ENCODE measurements at regions not wholly inside any gene's neighbourhood (a gene's known extent, or its start where the extent isn't known, plus 50 kb on each side); places are given as distances from the start of the nearest gene placed in this dataset.

DNA sequence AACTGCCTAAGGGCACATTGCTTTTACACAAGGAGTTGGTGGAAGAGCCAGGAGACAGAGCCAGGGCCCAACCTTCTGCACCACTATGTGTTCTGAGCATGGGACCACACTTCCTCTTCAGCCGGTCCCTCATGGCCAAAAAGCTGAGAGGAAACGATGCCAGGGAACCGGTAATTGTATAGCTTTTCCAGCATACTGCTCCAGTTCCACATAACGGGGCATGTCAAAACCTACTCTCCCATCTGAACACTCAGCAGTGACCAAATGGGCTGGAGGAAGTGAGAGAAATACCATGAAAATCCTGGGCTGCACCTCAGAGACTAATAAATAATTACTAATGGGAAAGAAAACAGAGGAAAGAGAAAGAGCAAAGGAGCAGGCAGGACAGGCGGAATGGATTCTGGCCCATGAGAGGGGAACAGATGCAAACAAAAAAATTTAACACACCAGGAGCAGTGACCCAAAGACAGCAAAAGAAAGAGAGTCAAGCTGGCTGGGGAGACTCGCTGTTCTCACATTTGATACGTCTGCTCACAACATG lies 52.0 kb upstream of the BMP2 start:
- H3K4me3 ChIP-seq (ENCODE audit: insufficient read depth, low read length, poor library complexity, severe bottlenecking): no peak overlapping the region
- no peaks in the 10 kb centered on the region for H4K20me1 ChIP-seq (ENCODE audit: low read depth, low read length)
- H3K9me2 ChIP-seq (replicated peaks; ENCODE audit: insufficient read depth, low read length): no peaks in the 10 kb centered on the region
- H2AFZ ChIP-seq (ENCODE audit: low read depth, low read length, severe bottlenecking): no peak overlapping the region
- no peaks in the 10 kb centered on the region for H3K79me2 ChIP-seq (ENCODE audit: insufficient read depth, low read length)
- no peaks in the 10 kb centered on the region for H3K27me3 ChIP-seq (ENCODE audit: low read length)
- no peaks in the 10 kb centered on the region for H3K9me3 ChIP-seq (ENCODE audit: insufficient read depth, low read length)
- H3K9ac ChIP-seq (ENCODE audit: low read length): no peak overlapping the region
- no peaks in the 10 kb centered on the region for H3F3A ChIP-seq (ENCODE audit: insufficient read depth)
- H3K36me3 ChIP-seq (ENCODE audit: low read length): no peaks in the 10 kb centered on the region
- TF ChIP-seq EZH2phosphoT487 (conservative IDR thresholded peaks at IDR 0.05; ENCODE audit: low read length): no peak
- TF ChIP-seq, protein P1, sequence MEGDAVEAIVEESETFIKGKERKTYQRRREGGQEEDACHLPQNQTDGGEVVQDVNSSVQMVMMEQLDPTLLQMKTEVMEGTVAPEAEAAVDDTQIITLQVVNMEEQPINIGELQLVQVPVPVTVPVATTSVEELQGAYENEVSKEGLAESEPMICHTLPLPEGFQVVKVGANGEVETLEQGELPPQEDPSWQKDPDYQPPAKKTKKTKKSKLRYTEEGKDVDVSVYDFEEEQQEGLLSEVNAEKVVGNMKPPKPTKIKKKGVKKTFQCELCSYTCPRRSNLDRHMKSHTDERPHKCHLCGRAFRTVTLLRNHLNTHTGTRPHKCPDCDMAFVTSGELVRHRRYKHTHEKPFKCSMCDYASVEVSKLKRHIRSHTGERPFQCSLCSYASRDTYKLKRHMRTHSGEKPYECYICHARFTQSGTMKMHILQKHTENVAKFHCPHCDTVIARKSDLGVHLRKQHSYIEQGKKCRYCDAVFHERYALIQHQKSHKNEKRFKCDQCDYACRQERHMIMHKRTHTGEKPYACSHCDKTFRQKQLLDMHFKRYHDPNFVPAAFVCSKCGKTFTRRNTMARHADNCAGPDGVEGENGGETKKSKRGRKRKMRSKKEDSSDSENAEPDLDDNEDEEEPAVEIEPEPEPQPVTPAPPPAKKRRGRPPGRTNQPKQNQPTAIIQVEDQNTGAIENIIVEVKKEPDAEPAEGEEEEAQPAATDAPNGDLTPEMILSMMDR (IDR thresholded peaks at IDR 0.05; ENCODE audit: insufficient read depth, low read length, poor library complexity, severe bottlenecking): no peak
- no peak overlapping the region for H3K27ac ChIP-seq (ENCODE audit: low read depth, low read length)
- H3K4me2 ChIP-seq (ENCODE audit: low read depth, low read length, poor library complexity, severe bottlenecking): no peak overlapping the region

DNA sequence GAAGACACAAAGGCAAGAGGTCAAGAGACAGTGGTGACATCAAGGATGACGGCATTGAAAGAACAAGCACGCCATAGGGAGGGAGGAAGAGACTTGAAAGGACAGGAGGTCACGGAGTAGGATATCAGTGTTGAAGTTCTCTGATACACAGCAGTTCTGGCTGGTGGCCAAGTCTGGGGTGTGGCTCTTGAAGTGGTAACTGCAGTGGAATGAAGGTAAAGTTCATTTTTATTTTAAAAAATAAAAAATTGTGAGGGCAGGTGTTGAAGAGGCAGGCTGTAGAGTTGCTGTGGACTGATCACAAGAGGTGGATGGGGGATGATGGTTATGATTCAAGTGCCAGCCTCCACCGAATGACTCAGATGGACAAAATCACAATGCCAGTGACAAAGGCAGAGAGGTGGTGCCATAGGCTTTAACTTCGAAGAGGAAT lies 53.2 kb upstream of the BMP2 start:
- H3K79me2 ChIP-seq (ENCODE audit: insufficient read depth, low read length): no peaks in the 10 kb centered on the region
- no peak overlapping the region for H3K9ac ChIP-seq (ENCODE audit: low read length)
- no peaks in the 10 kb centered on the region for H3K9me3 ChIP-seq (ENCODE audit: insufficient read depth, low read length)
- H3K9me2 ChIP-seq (replicated peaks; ENCODE audit: insufficient read depth, low read length): no peaks in the 10 kb centered on the region
- no peaks in the 10 kb centered on the region for H3F3A ChIP-seq (ENCODE audit: insufficient read depth)
- no peaks in the 10 kb centered on the region for H3K36me3 ChIP-seq (ENCODE audit: low read length)
- H4K20me1 ChIP-seq (ENCODE audit: low read depth, low read length): no peaks in the 10 kb centered on the region
- H3K4me3 ChIP-seq (ENCODE audit: insufficient read depth, low read length, poor library complexity, severe bottlenecking): no peak overlapping the region
- TF ChIP-seq EZH2phosphoT487 (conservative IDR thresholded peaks at IDR 0.05; ENCODE audit: low read length): no peak
- TF ChIP-seq, protein P1 (IDR thresholded peaks at IDR 0.05; ENCODE audit: insufficient read depth, low read length, poor library complexity, severe bottlenecking): no peak
- H3K27ac ChIP-seq (ENCODE audit: low read depth, low read length): no peak overlapping the region
- no peak overlapping the region for H3K4me2 ChIP-seq (ENCODE audit: low read depth, low read length, poor library complexity, severe bottlenecking)
- H3K27me3 ChIP-seq (ENCODE audit: low read length): no peaks in the 10 kb centered on the region
- no peak overlapping the region for H2AFZ ChIP-seq (ENCODE audit: low read depth, low read length, severe bottlenecking)

DNA sequence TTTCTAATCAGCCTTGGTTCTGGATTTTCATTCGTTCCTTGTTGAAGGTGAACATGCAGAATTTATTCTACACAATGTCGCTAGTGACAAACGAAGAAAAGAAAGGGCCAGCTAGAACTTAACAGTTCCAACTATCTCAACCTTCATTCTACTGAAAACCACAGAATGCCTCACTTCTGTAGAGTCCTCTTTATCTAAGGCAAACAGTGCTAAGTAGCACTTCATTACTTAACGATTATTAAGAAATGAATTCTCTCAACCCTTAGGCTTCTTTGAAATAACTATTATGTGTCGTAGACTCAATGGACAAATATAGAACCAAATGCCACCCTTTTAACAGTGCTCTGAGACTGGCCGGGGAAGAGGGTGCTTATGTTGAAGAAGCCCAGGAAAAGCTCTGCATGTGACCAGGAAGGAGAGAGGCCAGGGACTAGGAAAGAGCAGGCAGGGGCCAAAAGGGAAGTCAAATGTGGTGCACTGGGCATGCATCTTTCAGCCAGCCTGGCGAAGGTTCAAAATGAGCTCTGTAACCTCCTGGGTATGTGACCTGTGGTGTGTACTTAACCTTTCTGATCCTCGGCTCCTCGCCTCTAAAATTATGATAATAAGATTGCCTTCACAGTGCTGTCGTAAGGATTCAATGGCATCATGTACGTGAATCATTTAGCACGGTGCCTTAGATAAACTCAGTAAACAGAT lies 55.4 kb upstream of the BMP2 start:
- Histone ChIP-seq H2AFZ (ENCODE audit: low read depth, low read length, severe bottlenecking) (no peak overlapping the region), H3K79me2 (ENCODE audit: insufficient read depth, low read length) (no peaks in the 10 kb centered on the region), H3K4me2 (ENCODE audit: low read depth, low read length, poor library complexity, severe bottlenecking) (no peak overlapping the region)

More for the DNA sequence above, 55.4 kb upstream of the BMP2 start:
- H3K27ac ChIP-seq (ENCODE audit: low read depth, low read length): no peak overlapping the region
- H3K27me3 ChIP-seq (ENCODE audit: low read length): no peaks in the 10 kb centered on the region
- no peak overlapping the region for H3K9ac ChIP-seq (ENCODE audit: low read length)
- H4K20me1 ChIP-seq (ENCODE audit: low read depth, low read length): no peaks in the 10 kb centered on the region
- H3K9me2 ChIP-seq (replicated peaks; ENCODE audit: insufficient read depth, low read length): no peaks in the 10 kb centered on the region
- no peaks in the 10 kb centered on the region for H3F3A ChIP-seq (ENCODE audit: insufficient read depth)
- TF ChIP-seq, protein P1 (IDR thresholded peaks at IDR 0.05; ENCODE audit: insufficient read depth, low read length, poor library complexity, severe bottlenecking): no peak
- TF ChIP-seq EZH2phosphoT487 (conservative IDR thresholded peaks at IDR 0.05; ENCODE audit: low read length): no peak
- H3K4me3 ChIP-seq (ENCODE audit: insufficient read depth, low read length, poor library complexity, severe bottlenecking): no peak overlapping the region
- no peaks in the 10 kb centered on the region for H3K36me3 ChIP-seq (ENCODE audit: low read length)
- H3K9me3 ChIP-seq (ENCODE audit: insufficient read depth, low read length): no peaks in the 10 kb centered on the region

All from SU-DHL-6 (cell line).